VCaP (cell line): ENCODE measurements at regions not wholly inside any gene's neighbourhood (a gene's known extent, or its start where the extent isn't known, plus 50 kb on each side); places are given as distances from the start of the nearest gene placed in this dataset.

ENCODE experiments used
- H3K27ac ChIP-seq: fragments of 450-650 bp; 2 replicates; pipeline ENCODE4 v1.5.1; 2017
- TF ChIP-seq, protein P1 (sequence below): fragments of 450-650 bp; conservative IDR thresholded peaks from 2 replicates; pipeline ENCODE4 v1.5.1; 2017; ENCODE audit warnings: mild to moderate bottlenecking, moderate library complexity

DNA sequence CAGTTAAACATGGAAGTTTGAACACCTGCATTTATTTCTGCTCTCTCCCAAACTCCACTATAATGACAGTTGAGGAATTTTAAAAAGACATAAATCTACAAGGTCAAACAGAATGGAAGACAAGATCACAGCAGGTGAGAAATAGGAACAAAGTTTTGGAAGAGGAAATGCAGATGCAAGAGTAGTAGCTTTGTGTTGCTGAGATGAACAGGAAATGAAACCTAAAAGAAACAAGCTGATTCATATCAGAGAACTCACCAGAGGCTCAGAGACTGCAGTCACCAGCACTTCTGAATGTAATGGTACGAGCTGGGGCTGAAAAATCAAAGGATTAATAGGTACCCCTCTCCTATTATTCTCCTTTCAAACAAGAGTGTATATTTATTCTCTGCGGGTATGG, 459.9 kb downstream of the RAP2B start:
- no peak overlapping the region for H3K27ac ChIP-seq
- TF ChIP-seq, protein P1, sequence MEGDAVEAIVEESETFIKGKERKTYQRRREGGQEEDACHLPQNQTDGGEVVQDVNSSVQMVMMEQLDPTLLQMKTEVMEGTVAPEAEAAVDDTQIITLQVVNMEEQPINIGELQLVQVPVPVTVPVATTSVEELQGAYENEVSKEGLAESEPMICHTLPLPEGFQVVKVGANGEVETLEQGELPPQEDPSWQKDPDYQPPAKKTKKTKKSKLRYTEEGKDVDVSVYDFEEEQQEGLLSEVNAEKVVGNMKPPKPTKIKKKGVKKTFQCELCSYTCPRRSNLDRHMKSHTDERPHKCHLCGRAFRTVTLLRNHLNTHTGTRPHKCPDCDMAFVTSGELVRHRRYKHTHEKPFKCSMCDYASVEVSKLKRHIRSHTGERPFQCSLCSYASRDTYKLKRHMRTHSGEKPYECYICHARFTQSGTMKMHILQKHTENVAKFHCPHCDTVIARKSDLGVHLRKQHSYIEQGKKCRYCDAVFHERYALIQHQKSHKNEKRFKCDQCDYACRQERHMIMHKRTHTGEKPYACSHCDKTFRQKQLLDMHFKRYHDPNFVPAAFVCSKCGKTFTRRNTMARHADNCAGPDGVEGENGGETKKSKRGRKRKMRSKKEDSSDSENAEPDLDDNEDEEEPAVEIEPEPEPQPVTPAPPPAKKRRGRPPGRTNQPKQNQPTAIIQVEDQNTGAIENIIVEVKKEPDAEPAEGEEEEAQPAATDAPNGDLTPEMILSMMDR: no peak

DNA sequence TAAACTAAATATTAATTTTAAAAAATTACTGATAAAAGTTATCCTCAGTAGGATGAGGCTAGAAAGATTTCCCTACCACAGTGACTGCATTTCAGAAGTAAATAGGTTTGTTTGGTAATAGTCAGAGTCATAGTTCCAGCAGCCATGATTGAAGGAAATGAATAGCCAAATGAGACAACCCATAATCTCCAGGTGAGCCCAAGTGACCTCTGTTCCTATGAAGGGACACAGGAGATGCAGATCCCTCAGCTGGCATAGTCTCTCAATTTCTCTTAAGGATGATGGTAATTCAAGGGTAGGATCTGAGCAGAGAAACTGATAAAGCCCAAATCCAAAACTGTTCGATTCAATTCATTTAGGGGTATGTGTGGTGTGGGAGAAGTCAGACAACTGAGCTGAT, 461.8 kb downstream of the RAP2B start:
- TF ChIP-seq, protein P1: no peak
- H3K27ac ChIP-seq: no peak overlapping the region

DNA sequence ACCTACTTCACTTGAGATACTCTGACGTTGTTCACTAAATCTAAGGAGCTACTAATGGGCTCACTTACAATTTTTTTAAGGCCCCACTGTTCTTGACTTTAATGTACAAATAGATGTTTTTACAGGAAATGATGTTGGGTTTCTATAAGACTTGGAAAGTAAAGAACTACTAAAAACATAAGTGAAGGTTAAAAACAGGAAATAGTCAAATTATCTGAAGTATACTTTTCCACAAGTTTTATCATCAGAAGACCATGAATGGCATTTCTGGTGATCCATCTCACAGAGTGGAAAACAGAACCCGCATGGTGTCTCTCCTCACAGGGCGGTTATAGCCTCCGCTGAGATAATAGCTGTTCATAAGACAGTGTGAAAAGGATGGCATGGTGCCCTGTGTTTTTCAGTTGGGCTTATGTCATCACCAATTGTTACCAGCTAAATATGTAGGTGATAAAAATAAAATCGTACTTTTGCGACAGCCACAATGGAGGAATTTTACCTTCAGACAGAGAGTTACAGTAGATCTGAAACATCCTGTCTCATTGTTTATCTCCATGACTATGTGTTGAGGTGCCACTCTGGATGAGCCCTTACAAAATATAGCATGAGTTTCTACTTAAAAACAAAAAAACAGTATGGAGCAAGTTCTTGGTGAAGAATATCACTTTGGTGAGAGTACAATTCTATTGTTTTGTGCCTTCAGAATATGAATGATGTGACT, 462.4 kb downstream of the RAP2B start:
- TF ChIP-seq, protein P1: no peak
- H3K27ac ChIP-seq: no peak overlapping the region

DNA sequence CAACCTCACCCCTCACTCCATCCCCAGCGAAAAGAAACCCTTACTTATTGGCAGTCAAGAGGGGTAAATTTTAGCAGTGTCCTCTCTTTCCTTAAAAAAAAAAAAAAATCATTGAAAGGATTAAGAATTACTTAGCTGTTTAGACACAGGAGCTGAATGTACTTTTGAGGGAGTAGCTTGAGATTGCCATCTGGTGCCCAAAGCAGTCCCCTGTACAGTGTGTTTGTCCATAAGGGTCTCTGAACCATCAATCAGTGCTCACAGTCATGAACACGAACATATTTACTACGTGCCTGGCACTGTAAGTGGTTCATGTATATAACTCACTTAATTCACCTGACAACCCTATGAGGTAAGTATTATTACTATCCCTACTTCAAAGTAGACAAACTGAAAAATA, 463.5 kb downstream of the RAP2B start:
- H3K27ac ChIP-seq: no peak overlapping the region
- TF ChIP-seq, protein P1: no peak

DNA sequence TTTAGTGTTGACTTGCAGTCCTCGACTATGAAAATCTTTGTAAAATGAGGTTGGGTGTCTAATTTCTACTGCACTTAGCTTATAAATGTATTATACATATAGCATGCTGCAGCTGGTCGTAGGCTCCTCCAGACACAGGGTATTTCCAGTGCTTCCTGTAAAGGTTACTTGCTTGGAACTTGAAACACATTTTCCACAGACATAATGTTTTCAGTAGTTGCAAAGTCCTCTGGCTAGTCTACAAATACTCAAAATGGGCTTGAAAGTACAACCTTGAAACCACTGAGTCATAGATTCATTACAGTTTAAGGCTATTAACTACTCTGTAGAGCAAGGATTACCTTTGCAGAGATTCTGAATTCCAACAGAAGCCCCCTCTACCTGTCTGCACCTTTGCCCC, 464.1 kb downstream of the RAP2B start:
- TF ChIP-seq, protein P1: no peak
- H3K27ac ChIP-seq: no peak overlapping the region

DNA sequence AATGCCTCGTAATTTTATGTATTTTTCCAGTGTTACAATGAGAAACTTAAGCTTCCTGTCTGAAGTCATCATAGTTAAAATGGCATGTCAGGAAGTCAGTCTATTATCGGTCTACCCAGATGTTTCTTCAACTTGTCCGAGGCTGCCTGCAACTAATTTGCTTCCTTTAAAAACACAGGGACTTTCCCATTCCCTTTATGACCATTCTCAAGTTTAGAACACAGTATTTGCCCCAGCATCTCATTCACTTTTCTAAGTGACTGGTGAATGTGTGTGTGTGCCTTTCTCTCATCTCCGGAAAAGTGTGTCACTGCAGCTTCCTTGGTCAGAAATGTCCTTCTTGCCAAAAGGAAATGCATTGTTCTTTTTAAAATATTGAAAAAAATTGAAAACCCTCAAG, 466.6 kb downstream of the RAP2B start:
- TF ChIP-seq, protein P1: no peak
- no peak overlapping the region for H3K27ac ChIP-seq

DNA sequence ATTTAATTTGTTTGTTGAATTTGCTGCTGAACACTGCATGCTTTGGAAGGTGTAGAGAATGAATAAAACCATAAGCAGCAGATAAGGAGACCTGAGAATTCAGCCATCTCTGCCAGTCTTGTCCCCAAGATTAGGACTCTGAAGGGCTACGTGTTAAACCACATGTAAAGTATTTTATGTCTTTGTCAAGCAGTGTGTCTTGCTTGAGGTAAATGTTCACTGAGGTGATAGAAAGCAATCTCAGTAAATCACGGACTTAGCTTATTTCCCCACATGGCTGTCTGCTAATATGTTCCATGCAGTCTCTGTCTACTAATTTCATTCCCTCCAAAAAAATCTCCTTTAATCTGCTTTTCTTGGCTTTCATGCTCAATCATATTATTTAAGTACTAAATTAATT, 467.1 kb downstream of the RAP2B start:
- no peak overlapping the region for H3K27ac ChIP-seq
- TF ChIP-seq, protein P1: no peak
